CD4-positive, alpha-beta T cell treated with Interleukin-6 at 100 ng/mL for 8 hours (primary cell): ENCODE measurements at regions not wholly inside any gene's neighbourhood (a gene's known extent, or its start where the extent isn't known, plus 50 kb on each side); places are given as distances from the start of the nearest gene placed in this dataset.

ENCODE experiments used
- DNase-seq: peaks from one replicate; pipeline ENCODE4 v3.0.0-alpha.2; 2020; ENCODE audit warnings: mixed read lengths, low spot score

DNA sequence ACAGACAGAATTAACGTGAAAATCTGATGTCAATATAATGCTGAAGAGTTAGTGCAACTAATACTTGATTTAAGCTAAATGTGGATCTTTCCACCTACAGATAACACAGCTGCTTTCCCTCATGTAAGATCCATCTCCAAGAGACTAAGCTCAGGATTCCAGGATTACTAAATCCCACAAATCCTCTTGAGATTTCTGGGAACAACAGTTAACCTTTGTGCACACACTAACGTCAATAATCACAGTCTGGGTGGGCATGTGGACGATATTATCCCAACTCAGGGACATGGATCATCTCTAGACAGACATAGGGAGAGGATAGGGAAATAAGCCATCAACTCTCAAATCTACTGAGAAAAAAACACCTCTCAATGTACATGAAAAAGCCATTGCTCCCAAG lies 432.6 kb downstream of the SATB2 start:
- DNase-seq: no peak

DNA sequence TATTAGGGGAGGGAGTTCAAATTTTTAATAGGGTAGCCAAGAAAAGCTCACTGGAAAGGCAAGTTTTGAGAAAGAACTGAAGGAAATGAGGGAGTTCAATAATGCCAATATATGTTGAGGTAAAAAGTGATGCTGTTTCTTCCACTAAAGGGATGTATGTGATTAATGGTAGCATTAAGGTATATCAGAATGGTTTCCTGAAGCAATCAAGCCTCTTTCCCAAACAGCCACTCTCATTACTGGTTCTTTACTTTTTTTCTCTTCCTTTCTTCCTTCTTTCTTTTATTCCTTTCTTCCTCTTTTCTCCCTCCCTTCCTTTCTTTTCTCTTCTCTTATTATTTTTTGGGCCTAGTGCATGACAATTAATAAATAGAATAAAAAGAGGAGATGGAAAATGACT lies 433.5 kb downstream of the SATB2 start:
- DNase-seq: no peak

DNA sequence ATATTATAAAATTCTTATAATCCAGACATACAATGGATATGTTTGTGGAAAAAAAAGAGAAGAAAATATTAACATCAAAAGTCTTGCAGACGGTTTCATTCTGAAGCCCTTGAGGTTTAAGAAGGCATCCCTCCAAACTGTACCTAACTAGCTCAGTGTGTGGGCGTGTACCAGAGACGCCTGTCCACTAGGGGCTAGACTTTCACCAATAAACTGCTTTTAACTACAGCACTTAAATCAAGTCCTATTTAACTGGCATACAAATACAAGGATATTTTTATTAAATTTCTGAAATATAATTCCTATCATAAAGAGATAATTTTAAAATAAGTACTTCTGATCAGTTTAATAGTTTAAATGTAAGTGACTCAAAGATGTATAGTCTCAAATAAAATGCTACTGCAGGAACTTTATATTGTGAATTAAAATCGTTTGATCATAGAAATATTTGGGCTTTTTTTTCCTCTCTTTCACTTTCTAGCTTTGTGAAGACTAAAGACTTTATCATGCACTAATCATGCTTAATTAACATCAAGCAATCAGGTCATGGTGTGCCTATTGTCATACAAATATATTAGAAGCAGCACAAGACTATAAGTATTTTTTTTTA lies 437.7 kb downstream of the SATB2 start:
- DNase-seq: no peak

DNA sequence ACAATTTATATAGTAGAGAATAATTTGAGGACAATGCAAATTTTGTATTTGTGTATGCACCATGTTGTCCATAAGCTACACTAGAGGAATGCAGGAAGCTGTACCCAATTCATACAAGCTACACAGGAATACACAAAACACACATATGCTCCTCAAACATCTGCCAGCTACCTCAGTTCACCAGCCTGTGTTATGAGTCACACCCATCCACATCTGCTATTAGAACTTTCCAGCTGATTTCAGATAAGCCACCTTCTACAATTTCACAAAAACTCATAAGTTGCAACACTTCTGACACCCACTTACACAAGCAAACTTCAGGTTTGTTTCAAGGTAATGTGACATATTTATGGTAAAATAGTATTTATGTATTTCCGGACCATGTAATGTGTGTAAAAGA lies 438.9 kb downstream of the SATB2 start:
- no peak for DNase-seq

DNA sequence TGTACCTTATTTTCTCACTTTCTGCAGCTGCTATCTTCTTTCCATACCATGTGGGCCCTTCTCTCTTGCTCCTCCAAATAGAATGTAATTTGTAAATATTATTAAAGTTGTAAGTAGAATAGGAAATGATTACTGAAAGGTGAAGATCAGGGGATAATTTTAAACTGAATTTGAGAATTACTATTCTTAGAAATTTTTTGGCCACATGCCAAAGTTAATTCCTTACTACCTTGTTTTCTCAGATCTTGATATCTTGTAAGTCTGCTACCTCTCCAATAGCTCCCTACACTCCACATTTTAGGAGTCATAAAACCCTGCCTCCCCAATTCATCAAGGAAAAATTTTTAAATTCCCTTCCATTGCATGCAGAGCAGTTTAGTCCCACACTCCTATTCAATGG lies 442.7 kb downstream of the SATB2 start:
- no peak for DNase-seq

DNA sequence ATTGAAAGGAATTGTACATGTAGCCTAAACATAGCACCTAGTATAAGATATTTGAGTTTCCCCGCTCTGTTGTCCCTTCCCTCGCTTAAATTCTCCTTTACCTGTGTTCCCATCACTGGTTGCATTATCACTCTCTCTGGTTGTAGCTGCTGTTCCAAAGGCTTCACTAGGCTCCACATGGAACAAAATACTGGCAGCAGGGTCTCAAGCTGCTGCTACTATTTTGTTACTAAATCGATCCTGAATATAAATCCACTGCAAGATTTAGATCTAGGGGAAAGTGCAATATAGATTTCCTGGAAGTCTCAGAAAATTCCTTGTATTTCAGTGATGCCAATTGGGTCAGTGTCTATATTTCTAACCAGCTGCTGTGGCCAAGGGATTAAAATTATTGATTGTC lies 443.5 kb downstream of the SATB2 start:
- DNase-seq: no peak

DNA sequence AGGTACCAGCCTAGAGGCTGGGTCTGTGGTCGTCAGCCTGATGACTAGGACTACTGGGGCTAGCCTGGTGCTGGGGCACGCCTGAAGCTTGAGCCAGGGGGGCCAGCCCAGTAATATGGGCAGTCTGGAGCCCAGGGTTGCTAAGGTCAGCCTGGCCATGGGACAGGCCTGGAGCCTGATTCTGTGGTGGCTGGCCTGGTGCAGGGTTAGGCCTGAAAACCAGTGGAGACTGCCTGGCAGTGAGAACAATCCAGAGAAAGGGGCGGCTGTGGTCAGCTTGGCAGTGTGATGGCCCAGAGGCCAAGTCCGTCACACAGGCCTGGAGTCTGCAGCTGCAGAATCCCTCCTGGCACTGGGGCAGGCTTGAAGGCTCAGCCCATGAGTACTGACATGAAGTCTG lies 445.8 kb downstream of the SATB2 start:
- no peak for DNase-seq

DNA sequence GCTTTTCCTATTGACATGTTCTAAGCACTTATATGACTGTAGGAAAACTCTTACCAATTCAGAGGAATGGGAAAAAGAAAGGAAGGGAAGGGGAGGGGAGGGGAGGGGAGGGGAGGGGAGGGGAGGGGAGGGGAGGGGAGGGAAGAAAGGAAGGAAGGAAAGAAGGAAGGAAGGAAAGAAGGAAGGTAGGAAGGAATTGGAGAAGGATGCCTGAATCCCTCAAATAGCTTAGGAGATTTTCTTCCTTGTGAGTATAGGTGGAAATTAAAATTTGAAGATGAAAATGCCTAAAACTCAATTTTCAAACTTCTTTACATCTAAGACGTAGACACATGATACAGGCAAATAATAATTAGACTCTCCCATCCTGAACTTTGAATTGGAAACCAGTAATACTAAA lies 463.1 kb downstream of the SATB2 start:
- no peak for DNase-seq

DNA sequence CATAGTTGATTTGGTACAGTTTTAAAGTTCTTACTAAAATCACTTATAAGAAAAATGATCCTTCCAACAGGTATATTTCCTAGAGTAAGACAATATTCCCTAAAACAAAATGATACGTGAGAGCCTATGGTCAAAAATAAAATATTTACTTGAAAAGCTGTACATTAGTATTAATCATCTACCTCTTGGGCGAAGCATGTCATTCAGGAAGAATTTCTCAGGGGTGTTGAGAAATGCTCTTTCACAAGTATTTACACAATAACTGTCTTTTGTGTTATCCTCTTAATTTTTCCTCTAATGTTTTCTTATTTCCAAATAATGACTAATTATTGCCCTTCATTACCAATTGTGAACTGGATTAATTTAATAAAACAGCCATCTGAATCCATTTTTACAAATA lies 466.3 kb downstream of the SATB2 start:
- DNase-seq: no peak

DNA sequence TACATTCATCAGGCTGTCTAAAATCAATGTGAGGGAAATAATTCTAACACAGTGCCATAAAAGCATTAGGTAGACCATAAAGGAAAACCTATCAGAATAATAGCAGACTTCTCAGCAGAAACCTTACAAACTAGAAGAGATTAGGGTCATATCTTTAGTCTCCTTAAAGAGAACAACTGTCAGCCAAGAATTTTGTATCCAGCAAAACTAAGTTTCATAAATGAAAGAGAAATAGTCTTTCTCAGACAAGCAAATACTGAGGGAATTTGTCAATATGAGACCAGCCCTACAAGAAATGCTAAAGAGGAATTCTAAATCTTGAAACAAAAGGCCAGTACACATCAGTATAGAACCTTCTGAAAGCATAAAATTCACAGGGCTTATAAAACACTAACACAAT lies 482.0 kb downstream of the SATB2 start:
- no peak for DNase-seq

DNA sequence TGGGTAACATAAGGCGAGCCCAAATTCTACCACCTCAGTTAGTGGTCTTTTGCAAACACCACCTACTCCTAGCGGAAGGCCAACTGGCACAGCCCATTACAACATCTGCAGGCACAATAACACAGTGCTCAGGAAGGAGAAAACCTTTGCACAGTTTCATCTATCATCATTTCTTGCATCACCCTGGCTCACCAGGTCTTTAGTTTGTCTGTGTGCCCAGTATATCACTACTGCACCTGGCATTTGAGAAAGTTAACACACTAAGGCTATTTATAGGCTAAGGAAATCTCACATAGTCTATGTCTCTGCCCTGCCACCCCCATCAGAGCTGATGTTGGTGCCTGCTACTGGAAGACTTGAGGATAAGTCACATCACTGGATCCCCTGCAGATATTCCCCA lies 484.0 kb downstream of the SATB2 start:
- DNase-seq: no peak

DNA sequence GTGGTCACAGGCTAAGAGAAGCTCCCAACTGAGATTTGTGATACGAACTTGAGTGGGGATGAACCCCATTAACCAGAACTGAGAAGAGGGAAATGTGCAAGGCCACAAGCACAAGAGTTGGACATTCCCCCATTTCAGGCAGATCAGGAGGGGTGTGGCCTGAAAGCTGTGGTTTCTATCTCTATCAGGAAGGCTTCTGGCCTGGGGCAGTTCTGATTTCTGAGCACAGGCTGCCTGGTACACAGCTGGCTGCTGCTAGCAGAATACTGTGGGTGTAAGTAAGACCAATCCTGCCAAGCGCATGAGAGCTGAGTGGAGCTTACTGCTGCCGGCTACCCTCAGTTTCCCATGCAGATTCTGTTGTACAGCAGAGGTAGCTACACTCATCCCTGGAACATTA lies 484.6 kb downstream of the SATB2 start:
- no peak for DNase-seq

DNA sequence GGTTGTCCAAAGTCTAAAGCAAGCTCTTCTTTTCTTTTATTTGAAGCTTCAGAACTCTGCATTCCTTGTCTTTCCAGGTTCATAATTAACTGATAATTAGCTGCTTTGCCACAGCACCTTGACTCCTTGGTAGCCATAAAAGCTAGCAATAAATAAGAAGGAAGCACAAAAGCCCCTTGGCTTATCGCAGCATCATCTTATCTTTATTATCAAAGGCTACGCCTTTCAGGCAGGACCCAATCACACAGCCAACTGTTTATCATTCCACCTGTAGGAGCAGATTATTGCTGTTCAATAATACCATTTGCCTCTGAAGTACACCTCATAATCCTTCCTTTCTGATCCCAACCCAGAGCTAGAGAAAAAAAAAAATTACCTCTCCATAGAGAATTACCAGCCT lies 489.2 kb downstream of the SATB2 start:
- no peak for DNase-seq

DNA sequence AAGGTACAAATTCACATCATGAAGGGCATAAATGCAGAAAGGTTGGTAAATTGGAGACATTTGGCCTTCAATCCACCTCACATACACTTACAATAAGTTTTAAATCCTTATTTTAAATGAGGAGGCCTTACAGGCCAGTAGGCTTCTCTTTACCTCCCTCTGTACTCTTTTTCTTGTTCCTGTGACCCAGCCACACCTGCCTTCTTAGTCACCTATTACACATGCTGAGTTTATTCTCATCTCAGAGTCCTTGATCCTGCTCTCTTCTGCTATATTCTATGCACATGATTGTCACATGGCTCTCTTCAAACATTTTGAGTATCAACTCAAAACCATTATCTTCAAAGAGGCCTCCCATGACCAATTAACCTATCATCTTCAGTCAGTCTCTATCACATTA lies 491.5 kb downstream of the SATB2 start:
- no peak for DNase-seq

DNA sequence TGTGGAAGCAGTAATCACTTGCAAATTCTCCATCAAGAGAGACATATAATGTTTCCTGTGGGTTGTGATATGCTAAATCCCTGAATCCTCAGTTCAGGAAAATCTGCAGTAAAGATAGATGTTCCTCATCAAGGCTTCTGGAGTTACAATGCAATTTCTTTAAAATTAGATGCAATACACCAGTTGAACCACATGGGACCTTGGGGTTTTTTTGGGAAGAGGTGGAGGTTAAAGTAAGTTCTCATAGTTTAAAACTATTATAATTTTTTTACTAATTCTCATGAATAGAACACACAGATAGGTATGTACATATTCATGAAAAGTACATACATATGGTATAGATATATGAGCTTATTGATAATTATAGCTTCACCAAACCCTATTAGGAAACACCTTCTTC lies 496.2 kb downstream of the SATB2 start:
- no peak for DNase-seq

DNA sequence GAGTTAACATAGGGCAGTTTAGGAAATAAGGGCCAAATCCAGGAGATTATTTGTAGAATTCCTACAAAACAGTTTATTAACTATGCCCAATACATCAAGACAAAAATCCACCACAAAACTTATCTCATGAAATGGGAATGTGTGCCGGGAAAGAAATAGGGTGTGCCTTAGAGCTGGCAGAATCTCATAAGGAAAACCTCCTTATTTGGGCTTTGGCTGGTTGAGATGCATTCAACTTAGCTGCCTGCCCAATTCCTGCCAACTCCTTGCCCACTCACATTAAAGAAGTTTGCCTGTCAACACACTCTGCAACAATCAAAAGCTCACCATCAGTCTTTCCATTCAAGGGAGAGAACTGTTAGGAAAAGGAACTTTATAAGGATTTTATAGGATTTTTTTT lies 500.6 kb downstream of the SATB2 start:
- no peak for DNase-seq

DNA sequence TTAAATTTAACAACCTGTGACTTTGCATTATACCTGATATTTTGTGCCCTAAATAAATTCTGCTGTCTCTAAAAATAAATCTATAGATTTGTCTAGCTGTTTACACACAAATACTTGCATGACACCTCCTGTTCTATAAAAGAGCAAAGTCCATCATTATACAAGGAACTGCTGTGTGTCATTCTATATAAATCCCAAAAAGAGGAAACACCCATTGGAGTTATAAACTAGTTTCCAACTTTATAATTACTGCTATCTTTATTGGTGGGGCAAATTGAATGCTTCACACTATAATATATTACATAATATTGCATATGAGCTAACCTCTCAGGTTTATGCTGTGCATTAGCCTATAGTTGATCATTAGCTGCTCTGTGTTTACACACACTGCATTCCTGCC lies 504.4 kb downstream of the SATB2 start:
- no peak for DNase-seq

DNA sequence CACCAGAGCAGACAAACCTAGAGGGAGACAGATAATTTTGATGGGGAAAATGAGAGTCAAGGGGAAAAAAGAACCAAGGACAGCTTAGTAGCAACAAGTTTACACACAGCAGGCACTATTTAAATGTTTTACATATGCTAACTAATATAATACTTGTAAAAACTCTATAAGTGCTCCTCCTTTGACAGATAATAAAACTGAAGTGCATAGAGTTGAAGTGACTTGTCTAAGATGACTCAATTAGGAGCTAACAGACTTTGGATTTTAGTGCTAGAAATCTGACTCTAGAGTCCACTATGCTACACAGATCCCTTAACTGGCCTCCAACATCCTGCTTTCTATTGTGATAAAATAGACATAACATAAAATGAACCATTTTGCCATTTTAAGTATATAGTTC lies 506.9 kb downstream of the SATB2 start:
- no peak for DNase-seq

DNA sequence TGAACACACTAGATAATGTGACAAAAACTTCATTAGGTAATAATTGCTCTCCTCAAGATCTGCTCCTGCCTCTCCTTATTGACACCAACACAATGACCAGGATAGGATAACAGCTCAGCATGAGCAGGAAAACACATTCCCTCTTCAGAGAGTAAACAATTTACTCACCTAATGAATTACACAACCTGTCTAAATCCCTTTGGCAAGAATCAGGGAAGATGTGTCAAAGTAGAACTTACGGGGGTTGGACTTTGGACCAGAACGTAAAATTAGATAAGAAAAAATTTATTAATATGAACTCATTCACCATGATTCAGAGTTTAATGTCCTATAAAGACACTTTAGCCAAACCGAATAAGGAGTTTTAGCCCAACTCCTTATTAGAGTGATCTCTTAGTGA lies 512.2 kb downstream of the SATB2 start:
- DNase-seq: no peak

DNA sequence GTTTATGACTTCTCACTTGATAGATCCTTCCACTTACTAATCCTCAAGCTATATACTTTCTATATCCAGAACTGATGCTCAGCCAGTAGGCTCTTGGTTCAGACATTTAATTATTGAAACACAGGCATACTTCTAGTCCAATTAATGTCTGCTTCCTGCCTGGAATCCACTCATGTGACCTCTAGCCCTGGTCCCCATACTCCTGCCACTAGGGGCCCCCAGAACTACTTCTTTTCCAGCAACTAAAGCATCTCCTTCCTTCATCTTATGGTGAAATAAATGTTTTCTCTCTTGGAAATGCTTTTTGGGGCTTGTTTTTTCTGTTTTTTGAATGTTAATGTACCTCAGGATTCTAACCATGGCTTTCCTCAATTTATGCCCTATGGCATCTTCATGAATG lies 527.6 kb downstream of the SATB2 start:
- no peak for DNase-seq

DNA sequence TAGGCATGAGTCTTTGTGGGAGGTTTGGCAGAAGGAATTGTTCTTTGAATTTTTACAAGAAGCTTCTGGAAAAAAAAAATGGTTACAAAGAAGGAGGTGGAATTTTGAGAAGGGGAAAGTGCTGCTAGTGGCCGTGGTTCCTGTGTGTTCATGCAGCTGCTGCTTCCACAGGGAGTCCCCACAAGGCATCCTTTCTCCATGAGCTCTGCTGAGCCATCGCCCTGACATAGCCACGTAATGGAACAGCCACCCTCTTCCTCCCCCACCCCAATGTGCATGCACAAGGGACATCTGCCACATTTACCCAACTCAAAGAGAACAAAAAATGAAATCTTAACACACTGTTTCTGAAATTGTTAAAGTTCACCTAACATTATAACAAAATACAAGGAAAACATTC lies 529.7 kb downstream of the SATB2 start:
- DNase-seq: no peak

DNA sequence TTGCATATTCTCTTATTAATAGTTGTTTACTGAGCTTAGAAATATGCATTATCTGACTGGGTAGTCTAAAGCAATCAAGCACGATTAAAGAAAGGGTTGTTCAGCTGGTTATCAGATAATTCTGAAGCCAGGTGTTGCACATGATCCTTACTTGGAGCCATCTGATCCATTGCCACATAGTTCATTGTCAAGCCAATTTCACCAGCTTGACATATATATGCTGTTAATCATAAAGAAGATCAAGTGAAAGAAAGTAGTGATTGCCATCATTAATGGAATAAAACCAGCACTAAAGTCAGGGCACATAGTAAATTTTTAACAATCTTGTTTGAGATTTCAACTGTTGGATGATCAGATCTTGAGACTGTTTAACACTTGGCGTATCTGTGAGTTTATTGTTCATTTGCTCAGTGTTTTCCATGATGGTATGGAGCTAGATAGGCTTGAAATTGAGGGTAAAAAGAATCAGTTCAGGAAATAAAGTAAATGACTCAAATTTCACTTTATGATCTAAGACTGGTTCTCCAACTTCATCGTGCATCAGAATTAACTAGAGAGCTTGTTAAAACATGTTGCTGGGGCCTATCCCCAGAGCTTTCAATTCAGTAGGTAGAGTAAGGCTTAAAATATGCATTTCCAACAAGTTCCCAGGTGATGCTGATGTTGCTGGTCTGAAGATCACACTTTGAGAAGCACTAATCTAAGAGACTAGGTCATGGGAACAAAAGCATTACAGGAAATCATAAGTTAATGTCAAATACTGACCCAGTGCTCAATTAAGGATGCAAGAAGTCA lies 539.6 kb downstream of the SATB2 start:
- DNase-seq: no peak

DNA sequence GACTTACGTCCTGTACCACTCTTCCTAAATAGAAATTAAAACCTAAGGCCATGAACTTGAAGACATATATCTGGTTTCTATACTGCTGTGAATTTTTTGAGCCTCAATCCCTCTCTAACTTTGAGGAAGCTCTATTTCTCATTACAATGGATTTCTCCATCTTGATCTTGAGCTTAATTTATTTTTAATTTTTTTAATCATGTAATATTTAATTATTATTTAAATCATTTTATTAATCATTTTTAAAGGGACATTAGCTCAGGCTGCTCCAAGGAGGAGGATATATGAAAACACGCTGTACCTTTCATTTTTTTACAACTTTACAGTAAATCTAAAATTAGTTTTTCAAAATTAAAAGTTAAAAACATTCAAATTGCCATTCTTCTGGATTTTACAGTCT lies 540.5 kb downstream of the SATB2 start:
- no peak for DNase-seq

DNA sequence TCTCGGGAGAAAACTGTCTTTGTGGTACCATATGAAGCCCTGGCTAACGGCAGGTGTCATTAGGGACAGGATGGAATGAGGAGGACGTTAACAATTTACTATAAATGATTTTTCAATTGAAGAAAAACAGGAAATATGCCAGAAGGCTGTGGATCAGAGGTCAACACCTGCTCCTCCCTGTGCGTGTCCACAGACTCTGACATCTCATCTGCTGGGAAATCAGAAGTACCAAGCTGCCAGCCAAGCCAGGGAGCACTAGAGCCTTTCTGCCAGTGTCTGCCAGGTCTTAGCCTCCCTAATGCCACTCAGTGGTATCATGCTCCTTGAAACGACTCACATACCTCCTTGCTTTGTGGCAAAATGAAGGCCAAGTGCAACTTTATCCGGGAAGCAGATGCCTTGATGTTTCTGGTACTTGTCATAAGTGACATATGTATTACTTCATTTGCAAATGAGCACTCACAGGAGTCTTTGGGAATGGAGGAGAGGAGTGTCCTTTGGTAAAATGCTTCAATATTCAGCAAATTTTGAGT lies 541.1 kb downstream of the SATB2 start:
- DNase-seq: no peak
